ENCODE measurements at regions not wholly inside any gene's neighbourhood (a gene's known extent, or its start where the extent isn't known, plus 50 kb on each side); places are given as distances from the start of the nearest gene placed in this dataset.

GRCh38 chr5:103461243-103461642 is 101.3 kb downstream of the NUDT12 start:
- no peak for DNase-seq

- no peak for DNase-seq
Measured at GRCh38 chr5:103458497-103459040, 104.0 kb downstream of the NUDT12 start.

- DNase-seq: no peak
Measured at GRCh38 chr5:103456476-103456875, 106.1 kb downstream of the NUDT12 start.

GRCh38 chr5:103455796-103456195 is 106.8 kb downstream of the NUDT12 start:
- no peak for DNase-seq

GRCh38 chr5:103454770-103455169 is 107.8 kb downstream of the NUDT12 start:
- no peak for DNase-seq

- DNase-seq: no peak
Measured at GRCh38 chr5:103452666-103453065, 109.9 kb downstream of the NUDT12 start.

- no peak for DNase-seq
Measured at GRCh38 chr5:103452089-103452488, 110.5 kb downstream of the NUDT12 start.

- DNase-seq: no peak
Measured at GRCh38 chr5:103451261-103451660, 111.3 kb downstream of the NUDT12 start.

- no peak for DNase-seq
Measured at GRCh38 chr5:103450333-103451061, 112.1 kb downstream of the NUDT12 start.

- no peak for DNase-seq
Measured at GRCh38 chr5:103446813-103447212, 115.8 kb downstream of the NUDT12 start.

GRCh38 chr5:103445426-103446035 is 117.1 kb downstream of the NUDT12 start:
- no peak for DNase-seq

GRCh38 chr5:103444333-103445038 is 118.1 kb downstream of the NUDT12 start:
- DNase-seq: no peak

GRCh38 chr5:103442750-103443149 is 119.8 kb downstream of the NUDT12 start:
- DNase-seq: no peak

- no peak for DNase-seq
Measured at GRCh38 chr5:103441523-103441922, 121.1 kb downstream of the NUDT12 start.

GRCh38 chr5:103439007-103439406 is 123.6 kb downstream of the NUDT12 start:
- DNase-seq: no peak

GRCh38 chr5:103436656-103437055 is 125.9 kb downstream of the NUDT12 start:
- no peak for DNase-seq

GRCh38 chr5:103436112-103436511 is 126.5 kb downstream of the NUDT12 start:
- no peak for DNase-seq

- no peak for DNase-seq
Measured at GRCh38 chr5:103435136-103435889, 127.3 kb downstream of the NUDT12 start.

- no peak for DNase-seq
Measured at GRCh38 chr5:103434057-103434456, 128.5 kb downstream of the NUDT12 start.

GRCh38 chr5:103433211-103433610 is 129.4 kb downstream of the NUDT12 start:
- no peak for DNase-seq

GRCh38 chr5:103428923-103429322 is 133.7 kb downstream of the NUDT12 start:
- DNase-seq: no peak

GRCh38 chr5:103428411-103428871 is 134.1 kb downstream of the NUDT12 start:
- no peak for DNase-seq

GRCh38 chr5:103427326-103427725 is 135.3 kb downstream of the NUDT12 start:
- no peak for DNase-seq

Measured in T1000 (cell line).